ENCODE measurements at regions not wholly inside any gene's neighbourhood (a gene's known extent, or its start where the extent isn't known, plus 50 kb on each side); places are given as distances from the start of the nearest gene placed in this dataset.
"Not testable (repeated sequence)": the region's sequence is repeated elsewhere in the genome, so short reads cannot be mapped to it uniquely, and the experiment has no call there.

- no peak for DNase-seq (ENCODE audit: low read depth in 3 of 3)
Measured at GRCh38 chr4:181077341-181077740, 1165.9 kb upstream of the TENM3 start.

- no peak for DNase-seq (ENCODE audit: low read depth in 3 of 3)
Measured at GRCh38 chr4:181078196-181078595, 1165.0 kb upstream of the TENM3 start.

- DNase-seq (ENCODE audit: low read depth in 3 of 3): no peak
Measured at GRCh38 chr4:181083757-181084361, 1159.3 kb upstream of the TENM3 start.

- DNase-seq (ENCODE audit: low read depth in 3 of 3): no peak
Measured at GRCh38 chr4:181085557-181085956, 1157.6 kb upstream of the TENM3 start.

GRCh38 chr4:181105487-181105886 is 1137.7 kb upstream of the TENM3 start:
- DNase-seq (ENCODE audit: low read depth in 3 of 3): no peak

- no peak for DNase-seq (ENCODE audit: low read depth in 3 of 3)
Measured at GRCh38 chr4:181106398-181106797, 1136.8 kb upstream of the TENM3 start.

- no peak for DNase-seq (ENCODE audit: low read depth in 3 of 3)
Measured at GRCh38 chr4:181108237-181108636, 1135.0 kb upstream of the TENM3 start.

- DNase-seq (ENCODE audit: low read depth in 3 of 3): no peak
Measured at GRCh38 chr4:181119186-181119585, 1124.0 kb upstream of the TENM3 start.

- no peak for DNase-seq (ENCODE audit: low read depth in 3 of 3)
Measured at GRCh38 chr4:181121733-181122132, 1121.5 kb upstream of the TENM3 start.

- DNase-seq (ENCODE audit: low read depth in 3 of 3): no peak
Measured at GRCh38 chr4:181127171-181127570, 1116.0 kb upstream of the TENM3 start.

GRCh38 chr4:181130317-181130716 is 1112.9 kb upstream of the TENM3 start:
- DNase-seq (ENCODE audit: low read depth in 3 of 3): not testable (repeated sequence)

- no peak for DNase-seq (ENCODE audit: low read depth in 3 of 3)
Measured at GRCh38 chr4:181137351-181137750, 1105.9 kb upstream of the TENM3 start.

- DNase-seq (ENCODE audit: low read depth in 3 of 3): no peak
Measured at GRCh38 chr4:181138116-181138515, 1105.1 kb upstream of the TENM3 start.

GRCh38 chr4:181140037-181140603 is 1103.1 kb upstream of the TENM3 start:
- no peak for DNase-seq (ENCODE audit: low read depth in 3 of 3)

- peak; percentile 31 to 37 (median 35) for DNase-seq (ENCODE audit: low read depth in 3 of 3)
Measured at GRCh38 chr4:181143250-181143854, 1099.8 kb upstream of the TENM3 start.

GRCh38 chr4:181146051-181146450 is 1097.2 kb upstream of the TENM3 start:
- DNase-seq (ENCODE audit: low read depth in 3 of 3): no peak

GRCh38 chr4:181147416-181147951 is 1095.7 kb upstream of the TENM3 start:
- no peak for DNase-seq (ENCODE audit: low read depth in 3 of 3)

GRCh38 chr4:181148470-181148869 is 1094.7 kb upstream of the TENM3 start:
- DNase-seq (ENCODE audit: low read depth in 3 of 3): no peak

GRCh38 chr4:181150191-181150590 is 1093.0 kb upstream of the TENM3 start:
- DNase-seq (ENCODE audit: low read depth in 3 of 3): no peak

GRCh38 chr4:181151856-181152255 is 1091.3 kb upstream of the TENM3 start:
- DNase-seq (ENCODE audit: low read depth in 3 of 3): no peak

GRCh38 chr4:181157647-181158046 is 1085.6 kb upstream of the TENM3 start:
- no peak for DNase-seq (ENCODE audit: low read depth in 3 of 3)

GRCh38 chr4:181158971-181159370 is 1084.2 kb upstream of the TENM3 start:
- DNase-seq (ENCODE audit: low read depth in 3 of 3): no peak

- no peak for DNase-seq (ENCODE audit: low read depth in 3 of 3)
Measured at GRCh38 chr4:181161669-181162068, 1081.5 kb upstream of the TENM3 start.
